ENCODE measurements at regions not wholly inside any gene's neighbourhood (a gene's known extent, or its start where the extent isn't known, plus 50 kb on each side); places are given as distances from the start of the nearest gene placed in this dataset.
"Not testable (repeated sequence)": the region's sequence is repeated elsewhere in the genome, so short reads cannot be mapped to it uniquely, and the experiment has no call there.

DNA sequence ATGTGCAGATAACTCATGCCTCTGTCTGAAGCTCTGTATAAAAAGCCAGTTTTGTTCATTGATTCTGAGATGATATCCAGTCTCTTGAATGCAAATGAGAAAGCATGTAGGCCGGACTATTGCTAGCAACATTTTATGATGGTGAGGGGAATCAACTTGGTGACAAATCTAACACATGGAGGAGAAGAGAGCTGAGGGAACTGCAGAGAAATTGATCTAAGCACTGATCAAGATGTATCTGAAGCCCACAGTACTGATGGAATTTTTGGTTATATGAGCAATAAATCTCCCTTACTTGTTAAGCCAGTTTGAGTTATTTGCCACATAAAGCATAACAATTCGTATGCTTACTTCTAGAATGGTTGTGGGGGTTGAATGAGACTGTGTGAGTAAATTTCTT lies 295.6 kb upstream of the DDHD1 start:
- DNase-seq: no peak

DNA sequence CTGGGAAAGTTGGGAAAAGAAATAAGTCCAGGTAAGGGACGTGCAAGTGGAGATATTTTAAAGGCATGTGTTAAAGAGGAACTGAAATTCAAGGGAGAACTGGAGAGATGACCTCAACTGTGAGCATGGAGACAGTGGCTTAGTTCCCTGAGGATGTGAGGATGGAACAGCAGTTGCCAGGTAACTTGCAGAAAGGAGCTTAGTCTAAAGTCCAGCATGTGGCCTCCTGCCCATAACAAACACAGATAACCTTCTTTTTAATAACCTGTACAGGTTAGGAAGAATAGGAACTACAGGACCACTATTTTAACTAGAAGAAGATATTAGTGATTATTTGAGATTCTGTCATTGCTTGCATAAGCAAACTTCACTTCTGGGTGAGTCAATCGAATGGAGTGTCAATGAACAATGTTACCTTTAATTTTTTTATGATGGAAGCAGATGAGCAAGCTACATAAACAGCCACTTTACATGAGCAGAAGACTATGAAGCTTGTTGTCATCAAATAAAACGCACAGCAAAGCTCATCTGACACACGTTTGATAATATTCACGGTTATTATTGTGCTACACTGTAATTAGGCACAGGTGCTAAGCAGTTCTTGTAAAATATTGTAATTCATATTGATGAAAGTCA lies 291.7 kb upstream of the DDHD1 start:
- no peak for DNase-seq

DNA sequence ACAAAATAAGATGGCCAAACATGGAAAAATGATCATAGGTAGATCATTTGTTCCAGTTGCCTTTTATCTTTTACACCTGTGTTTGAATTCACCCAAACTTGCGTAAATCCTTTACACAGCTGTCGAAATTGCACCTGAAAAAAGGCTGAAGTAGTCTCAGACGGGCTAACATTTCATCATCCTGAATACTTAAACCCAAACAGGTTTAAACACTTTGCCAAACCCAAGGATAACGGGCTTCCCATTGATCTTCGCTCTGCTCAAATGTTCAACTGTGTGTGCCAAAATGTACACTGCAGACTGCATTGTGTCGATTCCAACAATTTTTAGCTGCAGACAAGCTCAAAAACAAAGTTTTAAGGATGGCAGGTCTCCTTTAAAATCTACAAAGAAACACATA lies 288.7 kb upstream of the DDHD1 start:
- DNase-seq: no peak

DNA sequence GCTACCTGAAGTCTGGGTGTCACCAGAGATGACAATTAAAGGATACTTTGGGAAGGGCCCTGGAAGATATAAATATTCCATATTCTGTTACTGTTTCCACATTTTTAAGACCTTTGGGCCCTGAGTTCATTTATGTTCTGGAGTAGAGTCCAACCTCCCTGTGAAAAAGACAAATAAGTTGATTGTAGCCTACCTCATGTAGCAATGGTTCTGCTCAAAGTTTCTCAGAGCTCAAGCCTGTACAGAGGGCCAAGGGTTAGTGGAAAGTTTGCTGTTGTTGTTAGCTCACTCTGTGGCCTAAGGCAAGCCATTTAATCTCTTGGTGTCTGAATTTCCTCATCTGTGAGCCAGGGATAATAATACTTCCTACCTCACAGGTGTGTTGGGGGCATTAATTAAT lies 284.7 kb upstream of the DDHD1 start:
- no peak for DNase-seq

DNA sequence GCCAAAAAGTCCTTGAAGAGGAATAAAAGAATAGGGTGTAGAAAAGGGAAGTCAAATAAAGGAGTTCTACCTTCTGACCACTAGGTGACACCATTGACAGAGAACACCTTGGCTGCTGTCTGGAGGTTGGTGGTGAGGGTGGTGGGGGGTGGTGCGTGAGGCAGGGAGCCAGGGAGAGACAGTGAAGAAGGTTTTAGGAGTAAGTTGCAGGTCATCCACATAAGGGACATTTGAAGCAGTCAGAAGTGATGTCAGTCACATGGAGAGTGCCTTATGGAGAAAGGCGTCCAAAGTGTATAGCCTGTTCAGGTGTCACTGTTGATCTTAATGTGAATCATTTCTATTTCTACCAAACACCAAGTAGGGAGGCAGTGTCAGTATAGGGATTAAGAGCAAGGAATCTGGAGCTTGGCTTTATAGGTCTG lies 279.3 kb upstream of the DDHD1 start:
- no peak for DNase-seq

DNA sequence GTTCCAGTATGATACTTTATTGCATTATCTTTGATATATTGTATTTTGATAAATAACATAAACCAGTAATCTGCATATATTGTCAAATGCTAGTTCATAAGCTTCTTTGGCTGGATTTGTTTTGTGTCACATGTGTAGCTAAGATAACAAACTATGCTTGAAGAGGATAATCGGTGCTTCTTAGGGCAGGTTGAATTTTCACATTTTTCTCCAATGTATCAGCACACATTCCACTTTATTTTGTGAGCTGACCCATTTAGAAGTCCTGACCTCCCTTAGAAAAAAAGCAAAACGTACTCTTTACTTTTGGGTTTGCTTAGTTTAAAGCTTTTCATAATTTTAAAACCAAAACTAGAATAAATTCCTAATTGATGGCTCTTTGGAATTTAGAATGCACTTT lies 277.7 kb upstream of the DDHD1 start:
- no peak for DNase-seq

DNA sequence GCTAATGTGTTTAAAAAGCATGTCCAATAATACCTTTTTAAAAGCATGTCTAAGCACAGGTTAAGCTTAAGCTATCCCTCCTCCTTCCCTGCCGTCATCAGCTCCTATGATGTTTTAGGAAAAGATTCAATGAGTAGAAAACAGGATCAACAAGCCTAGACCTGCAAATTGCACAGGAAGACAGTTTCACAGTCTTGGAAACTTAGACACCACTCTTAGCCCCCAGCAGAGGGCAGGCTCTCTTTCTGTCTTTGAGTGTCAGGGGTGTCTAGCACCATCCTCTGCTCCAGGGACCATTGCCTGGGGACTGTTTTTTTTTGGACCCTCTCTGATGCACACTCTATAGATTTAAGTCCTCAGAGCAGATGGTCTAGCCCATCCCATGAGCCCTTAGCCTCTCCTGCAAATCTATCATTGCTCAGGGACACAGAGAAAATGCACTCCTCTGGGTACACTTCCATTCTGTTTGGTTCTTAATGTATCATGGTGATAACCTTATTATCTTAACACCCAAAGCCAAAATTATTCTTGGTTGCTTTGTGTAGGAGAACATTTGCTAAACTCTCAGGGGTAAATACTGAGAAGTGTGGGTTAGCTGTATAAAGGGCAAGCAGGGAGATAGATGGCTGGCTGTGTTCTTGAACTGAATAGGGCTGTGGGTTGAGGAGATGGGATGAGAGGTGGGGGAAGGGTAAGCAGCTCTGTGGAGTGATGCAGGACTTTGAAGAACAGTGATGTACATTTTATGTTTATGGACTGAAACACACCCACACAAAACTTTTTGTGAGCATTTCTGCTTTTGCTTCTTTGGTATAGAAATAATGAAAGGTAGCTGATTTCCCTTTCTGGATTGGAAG lies 259.9 kb upstream of the DDHD1 start:
- DNase-seq: no peak

DNA sequence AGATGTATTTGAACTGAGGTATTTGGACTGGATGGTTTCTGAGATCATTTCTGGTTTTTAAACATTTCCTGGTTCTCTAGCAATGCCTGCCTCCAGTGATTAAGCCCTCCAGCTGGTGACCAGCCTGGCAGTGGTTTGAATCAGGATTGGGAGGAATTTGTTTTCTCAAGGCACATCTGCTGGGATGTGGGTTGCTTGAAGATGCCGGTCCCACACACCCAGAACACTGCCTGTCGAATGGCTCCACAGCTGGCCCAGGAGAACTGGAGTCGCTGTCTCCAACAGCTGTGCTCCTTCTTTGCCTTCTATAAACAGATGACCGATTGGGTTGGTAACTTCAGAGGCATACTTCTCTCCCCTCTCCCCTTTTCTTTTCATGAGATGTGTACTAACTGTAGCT lies 258.0 kb upstream of the DDHD1 start:
- DNase-seq: no peak

DNA sequence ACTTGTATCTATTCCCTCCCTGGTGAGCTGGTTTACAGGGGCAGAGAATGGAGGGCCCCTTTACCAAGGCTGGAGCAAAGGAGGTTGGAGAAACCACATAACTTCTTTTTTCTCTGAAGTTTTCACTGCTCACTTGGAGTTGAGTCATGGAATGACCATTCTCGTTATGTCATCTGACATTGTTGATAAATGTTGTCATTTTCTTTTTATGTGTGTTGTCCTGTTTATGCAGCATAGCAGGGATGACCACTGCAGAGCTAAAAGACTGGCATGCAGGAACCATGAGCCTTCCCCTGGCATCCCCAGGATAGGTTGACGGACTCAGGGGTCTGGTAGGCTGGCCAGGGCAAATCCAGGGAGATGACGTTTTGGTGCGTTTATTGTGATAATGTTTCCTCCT lies 256.8 kb upstream of the DDHD1 start:
- DNase-seq: no peak

DNA sequence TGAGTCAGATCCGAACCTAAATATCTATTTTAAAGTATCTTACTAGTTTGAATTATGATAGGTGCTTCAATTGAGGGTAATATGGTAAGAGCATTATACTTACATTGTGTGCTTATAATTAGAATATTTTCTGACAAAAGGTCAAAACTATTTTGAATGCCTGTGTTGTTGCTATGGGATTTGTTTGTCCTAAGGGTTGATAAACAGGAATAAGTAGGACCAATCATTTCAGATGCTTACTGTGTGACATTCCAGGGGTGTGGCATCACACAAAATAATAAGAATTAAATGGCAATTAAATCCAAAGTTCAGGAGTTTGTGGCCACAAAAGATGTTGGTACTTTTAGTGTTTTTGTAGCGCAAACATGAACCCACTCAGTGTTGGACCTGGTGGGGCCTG lies 256.2 kb upstream of the DDHD1 start:
- no peak for DNase-seq

DNA sequence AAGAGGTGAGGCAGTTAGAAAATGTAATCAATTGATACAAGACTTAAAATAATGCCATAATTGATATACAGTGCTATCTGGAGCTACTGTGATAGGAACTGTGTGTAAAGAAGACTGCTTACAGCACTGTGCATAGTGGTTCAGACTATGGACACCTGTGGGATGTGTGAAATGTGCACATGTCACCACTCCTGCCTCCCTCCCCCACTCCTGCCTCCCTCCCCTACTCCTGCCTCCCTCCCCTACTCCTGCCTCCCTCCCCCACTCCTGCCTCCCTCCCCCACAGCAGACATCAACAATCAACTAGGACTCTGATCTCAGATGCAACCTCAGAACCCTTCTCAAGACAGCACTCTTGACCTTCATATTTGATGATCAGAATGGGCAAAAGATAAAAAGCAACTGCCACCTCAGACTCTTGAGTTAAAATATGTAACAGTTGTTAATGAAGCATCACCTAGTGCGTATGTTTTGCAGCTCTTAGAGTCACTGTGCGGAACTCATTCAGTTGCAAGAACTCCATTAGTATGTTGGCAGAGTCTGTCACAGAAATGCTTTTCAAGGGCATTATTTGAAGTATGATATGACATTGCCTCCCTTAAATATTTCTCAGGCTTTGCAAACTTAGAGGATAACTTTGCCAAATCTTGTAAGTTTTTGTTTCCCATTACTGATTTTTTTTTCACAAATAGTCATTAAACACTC lies 255.2 kb upstream of the DDHD1 start:
- no peak for DNase-seq

DNA sequence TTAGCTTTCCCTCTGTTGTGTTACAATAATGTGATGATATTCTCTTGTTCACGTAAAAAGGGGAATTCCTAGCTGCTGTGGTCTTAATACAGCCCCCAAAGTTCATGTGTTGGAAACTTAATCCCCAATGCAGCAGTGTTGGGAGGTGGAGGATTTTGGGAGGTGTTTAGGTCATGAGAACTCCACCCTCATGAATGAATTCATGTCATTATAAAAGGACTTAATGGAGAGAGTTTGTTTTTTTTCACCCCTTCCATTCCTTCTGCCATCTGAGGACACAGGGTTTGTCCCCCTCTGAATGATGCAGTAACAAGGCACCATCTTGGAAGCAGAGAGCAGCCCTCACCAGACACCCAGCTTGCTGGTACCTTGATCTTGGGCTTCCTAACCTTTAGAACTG lies 253.4 kb upstream of the DDHD1 start:
- no peak for DNase-seq

DNA sequence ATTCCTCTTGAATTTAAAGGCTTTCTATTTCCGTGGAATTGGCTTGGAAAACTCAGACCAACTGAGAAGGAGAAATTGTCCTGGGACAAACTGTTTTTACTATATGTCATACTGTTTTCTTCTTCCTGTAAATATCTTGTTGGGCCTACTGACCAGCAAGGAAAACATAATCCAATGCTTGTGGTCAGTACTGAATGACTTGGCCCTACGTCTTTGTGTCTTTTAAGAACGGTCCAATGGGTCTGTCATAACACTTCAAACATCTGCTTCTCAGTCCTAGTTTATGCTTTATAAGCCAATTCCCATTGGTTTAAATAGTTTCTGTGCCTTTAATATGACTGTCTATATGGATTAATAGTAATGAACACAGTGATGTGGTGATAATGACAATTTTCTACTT lies 248.5 kb upstream of the DDHD1 start:
- no peak for DNase-seq

DNA sequence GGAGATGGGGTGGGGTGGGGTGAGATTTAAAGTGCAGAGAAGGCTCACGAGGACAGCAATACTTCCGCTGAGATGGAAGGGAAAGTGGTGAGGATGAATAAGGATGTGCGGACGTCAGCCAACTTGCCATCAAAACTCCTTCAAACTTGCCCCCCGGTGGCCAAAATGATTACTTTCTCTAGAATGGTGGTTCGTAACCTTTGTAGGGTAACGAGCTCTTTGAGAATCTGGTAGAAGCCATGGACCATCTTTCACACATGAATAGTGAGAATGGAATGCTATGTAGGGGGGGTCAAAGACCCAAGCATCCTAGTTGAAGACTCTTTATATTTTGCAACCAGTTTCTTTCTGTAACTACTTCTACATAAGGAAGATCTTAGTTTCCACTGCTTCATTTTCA lies 245.9 kb upstream of the DDHD1 start:
- DNase-seq: no peak

DNA sequence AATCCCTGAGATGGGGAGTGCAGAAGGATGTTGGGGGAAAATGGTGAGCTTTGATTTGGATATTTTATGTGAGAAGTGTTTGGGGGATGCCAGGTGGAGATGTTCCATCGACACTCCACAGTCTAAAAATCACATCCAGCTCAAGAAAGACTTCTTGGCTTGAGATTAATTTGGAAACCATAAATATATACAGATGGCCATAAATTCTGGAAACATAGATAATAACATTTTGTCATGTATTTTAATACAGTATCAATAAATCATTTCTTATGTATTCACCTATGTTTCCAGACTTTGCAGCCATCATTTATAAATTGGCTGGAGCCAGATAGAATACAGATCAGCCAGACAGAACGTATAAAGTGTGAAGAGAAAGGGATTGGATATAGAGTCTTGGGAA lies 245.5 kb upstream of the DDHD1 start:
- DNase-seq: no peak

DNA sequence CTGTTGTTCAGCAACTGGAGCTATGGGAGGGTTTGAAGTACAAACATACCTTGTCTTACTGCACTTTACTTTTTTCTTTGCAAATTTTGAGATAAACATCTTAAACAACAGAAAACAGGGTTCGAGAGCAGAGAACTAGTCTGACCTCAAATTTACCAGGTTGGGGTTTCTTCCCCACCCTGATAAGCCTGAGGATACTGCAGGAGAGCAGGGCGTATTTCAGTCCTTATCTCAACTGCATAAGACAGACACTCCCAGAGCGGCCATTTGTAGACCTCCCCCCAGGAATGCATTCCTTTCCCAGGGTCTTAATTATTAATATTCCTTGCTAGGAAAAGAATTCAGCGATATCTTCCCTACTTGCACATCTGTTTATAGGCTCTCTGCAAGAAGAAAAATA lies 242.1 kb upstream of the DDHD1 start:
- DNase-seq: not testable (repeated sequence)

DNA sequence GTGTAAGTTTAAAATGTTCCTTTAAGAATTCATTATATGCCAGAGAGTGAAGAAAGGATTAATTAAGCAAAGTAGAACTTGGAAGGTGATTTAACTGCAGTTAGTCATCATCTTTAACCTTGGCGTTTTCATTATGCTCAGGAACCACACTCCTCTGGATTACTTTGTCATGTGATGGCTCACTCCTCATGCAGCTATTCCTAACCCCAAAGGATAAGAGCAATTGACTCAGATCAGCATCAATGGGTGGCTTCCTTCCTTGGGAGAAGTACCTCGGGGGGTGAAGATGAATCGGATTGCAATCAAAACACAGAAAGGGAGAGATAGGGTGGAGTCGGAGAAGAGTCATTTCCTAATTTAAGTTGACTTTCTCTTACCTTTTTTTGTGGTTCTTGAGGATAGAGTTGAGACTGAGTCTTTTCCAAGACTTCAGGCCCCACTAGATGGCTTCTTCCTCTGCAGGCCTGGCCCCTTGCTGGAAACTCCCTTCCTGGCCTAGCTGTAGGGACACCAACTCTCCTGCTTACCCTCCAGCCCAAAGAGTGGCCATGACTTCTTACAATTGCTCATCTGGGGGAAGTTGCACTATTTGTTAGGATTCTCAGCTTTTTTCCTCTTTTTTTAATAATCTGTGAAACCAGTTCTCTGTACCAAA lies 238.6 kb upstream of the DDHD1 start:
- DNase-seq: no peak

DNA sequence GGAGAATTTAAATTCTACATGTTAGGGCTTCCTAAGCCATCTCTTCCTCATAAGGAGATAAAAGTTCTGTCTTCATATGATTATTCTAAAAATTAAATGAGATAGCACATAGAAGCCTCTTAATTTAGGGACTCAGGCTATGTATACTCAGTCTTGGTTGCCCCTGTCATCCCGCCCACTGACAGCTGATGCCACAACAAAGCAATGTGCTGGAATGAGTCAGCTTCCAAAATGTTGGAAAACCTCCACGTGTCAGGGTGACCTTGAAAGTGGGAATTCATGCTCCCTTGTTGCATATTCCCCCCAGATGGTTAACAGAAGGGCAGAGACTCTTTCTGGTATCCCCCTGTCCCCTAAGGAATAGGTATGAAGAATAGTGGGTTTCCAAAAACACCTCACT lies 238.0 kb upstream of the DDHD1 start:
- DNase-seq: no peak

DNA sequence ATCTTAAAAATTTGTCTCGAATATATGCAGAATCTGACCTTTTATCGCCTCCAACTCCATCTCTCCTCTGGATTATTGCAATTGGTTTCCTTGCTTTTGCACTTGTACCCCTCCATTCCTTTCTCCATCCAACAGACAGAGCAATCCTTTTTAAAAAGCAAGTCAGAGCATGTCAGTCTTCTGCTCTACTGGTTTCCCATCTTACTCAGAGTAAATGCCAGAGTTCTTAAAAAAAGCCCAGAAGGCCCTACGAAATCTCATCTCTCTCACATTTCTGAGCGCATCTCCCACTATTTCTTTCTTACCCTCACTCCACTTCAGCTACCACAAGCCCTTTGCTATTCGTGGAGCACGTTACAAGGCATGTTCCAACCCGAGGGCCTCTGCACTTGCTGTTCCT lies 236.9 kb upstream of the DDHD1 start:
- DNase-seq: no peak

DNA sequence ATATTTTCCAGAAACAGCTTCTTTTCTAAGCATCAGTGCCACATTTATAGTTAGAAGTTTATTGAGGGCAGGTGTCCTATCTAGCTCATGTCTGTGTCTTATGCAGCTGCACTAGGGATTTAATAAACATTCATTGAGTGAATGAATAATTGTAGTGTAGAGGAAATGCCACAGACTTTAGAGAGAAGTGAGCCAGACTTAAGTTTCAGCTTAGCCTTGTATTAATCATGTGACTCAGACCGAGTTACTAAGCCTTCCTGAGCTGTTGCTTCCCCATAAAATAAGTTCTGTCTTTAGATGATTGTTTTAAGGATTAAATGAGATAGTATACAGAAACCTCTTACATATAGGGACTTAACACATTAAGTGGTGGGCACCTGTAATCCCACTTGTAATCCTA lies 236.1 kb upstream of the DDHD1 start:
- no peak for DNase-seq

DNA sequence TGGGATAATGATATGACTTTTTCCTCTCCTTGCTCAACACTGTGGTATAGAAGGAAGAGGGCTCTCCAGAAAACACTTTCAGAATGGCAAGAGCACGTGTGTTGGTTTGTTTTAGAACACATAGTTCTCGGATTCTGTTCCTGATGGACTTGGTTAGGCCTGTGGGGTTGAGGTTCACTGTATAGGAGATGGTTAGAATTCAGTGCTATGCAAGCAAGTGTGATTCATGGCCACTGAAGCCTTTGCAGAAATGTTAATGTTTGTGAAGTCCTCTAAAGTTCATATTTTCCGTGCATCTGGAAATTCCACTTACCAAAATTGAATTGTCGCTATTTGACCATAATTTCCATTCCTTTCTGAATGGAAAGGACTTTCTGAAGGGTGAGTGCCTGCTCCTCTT lies 233.2 kb upstream of the DDHD1 start:
- DNase-seq: no peak

DNA sequence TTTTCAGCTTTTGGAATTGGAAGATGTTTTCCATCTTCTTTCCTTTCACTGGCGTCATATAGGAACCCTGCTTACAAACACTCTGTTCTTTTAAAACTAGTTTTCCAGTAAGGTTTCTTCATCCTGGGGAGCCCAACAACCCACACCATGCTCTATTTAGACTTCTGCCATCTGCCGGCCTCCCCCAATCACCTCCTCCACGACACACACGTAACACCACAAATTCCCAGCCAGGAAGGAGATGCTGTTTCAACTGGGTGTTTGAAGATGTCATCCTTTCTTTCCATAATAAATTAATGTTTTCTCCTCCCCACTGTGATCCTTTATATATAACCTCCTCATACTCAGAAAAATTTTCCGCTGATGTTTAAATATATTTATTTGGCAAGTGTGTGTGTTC lies 231.4 kb upstream of the DDHD1 start:
- no peak for DNase-seq

DNA sequence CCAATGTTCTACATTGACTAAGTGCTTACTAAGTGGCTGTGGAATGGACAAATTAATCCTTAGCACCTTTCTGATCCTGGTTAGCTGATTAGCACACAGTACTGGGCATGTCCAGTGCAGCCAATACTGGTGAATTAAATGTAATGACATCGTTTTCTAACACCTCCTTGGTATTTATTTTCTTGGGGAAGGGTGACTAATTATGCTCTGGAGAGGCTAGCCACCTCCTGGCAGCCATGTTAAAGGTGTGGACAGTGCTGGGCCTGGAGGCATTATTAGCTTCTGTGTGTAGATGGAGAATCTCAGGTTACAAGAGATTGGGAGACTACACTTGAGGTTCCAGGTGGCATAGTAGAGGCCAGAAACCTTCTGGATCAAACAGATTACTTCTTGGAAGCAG lies 230.9 kb upstream of the DDHD1 start:
- DNase-seq: no peak

DNA sequence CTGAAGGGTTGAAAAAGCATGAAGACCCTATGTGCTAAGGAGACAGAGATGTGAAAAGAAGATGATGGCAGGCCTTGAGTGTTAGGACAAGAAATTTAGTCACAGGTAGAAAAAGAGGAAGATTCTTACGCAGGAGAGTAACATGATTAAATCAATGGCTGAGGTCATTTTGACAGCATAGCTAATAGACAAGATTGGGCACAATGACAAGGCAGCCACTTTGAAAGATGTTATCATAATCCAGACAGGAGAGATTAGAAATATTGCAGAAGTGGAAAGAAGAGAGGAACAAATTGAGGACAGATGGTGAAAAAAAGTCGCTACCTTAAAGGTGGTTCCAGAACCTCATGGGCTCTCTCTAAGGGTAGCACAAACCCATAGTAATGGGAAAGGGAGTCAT lies 228.8 kb upstream of the DDHD1 start:
- DNase-seq: no peak
